A549 (cell line): ENCODE measurements at regions not wholly inside any gene's neighbourhood (a gene's known extent, or its start where the extent isn't known, plus 50 kb on each side); places are given as distances from the start of the nearest gene placed in this dataset.

Source experiments
- CTCF ChIP-seq: fragments of >200 bp; sonication (Bioruptor Twin); formaldehyde crosslinking; IDR thresholded peaks from 3 replicates; pipeline ENCODE4 v1.5.1; 2016
- HDAC2 ChIP-seq: fragments of 200-600 bp; sonication (generic); IDR thresholded peaks from 2 replicates; pipeline ENCODE4 v1.6.1; 2016
- JUN ChIP-seq, 2 experiments: fragments of >200 bp; sonication (Bioruptor Twin); formaldehyde crosslinking; IDR thresholded peaks; 2 replicates in 1 of 2; 3 replicates in 1 of 2; pipeline ENCODE4 v1.6.1; 2016 to 2017
- JUNB ChIP-seq: fragments of >200 bp; sonication (Bioruptor Twin); formaldehyde crosslinking; IDR thresholded peaks from 2 replicates; pipeline ENCODE4 v1.6.1; 2016
- MAX ChIP-seq: IDR thresholded peaks from 2 replicates; pipeline ENCODE4 v1.6.1; 2012
- POLR2A ChIP-seq: IDR thresholded peaks from 2 replicates; pipeline ENCODE4 v1.6.1; 2012; ENCODE audit warnings: mild to moderate bottlenecking, low read length
- RAD21 ChIP-seq, 2 experiments: fragments of >200 bp in 1 of 2; sonication (Bioruptor Twin) in 1 of 2; formaldehyde crosslinking in 1 of 2; IDR thresholded peaks in 1 of 2; conservative IDR thresholded peaks in 1 of 2; 2 replicates in 1 of 2; 3 replicates in 1 of 2; pipeline ENCODE4 v1.6.1; 2012 to 2018; ENCODE audit warnings: inconsistent platforms in 1 of 2
- REST ChIP-seq: fragments of 200-600 bp; sonication (generic); IDR thresholded peaks from 2 replicates; pipeline ENCODE4 v1.6.1; 2016; ENCODE audit warnings: antibody characterized with exemption, mild to moderate bottlenecking, moderate library complexity
- RFX5 ChIP-seq: fragments of 450-650 bp; IDR thresholded peaks from 2 replicates; pipeline ENCODE4 v1.7.1; 2014; ENCODE audit warnings: antibody characterized with exemption, mild to moderate bottlenecking, moderate library complexity
- SMC3 ChIP-seq: fragments of >200 bp; sonication (Bioruptor Twin); formaldehyde crosslinking; IDR thresholded peaks from 3 replicates; pipeline ENCODE4 v1.6.1; 2018; ENCODE audit warnings: inconsistent platforms

- no peak for TF ChIP-seq REST
- no peak for TF ChIP-seq POLR2A
- no peak for TF ChIP-seq CTCF
- TF ChIP-seq SMC3, result no peak
- no peak for TF ChIP-seq JUNB
- TF ChIP-seq RAD21 (conservative IDR thresholded peaks at IDR 0.05 in 1 of 2, IDR thresholded peaks at IDR 0.05 in 1 of 2), result no peak
- no peak for TF ChIP-seq JUN (IDR thresholded peaks at IDR 0.05)
- no peak for TF ChIP-seq RFX5
- no peak for TF ChIP-seq HDAC2
- TF ChIP-seq MAX, result no peak
These were observed 73.0 kb upstream of the RAB12 start for GRCh38 chr18:8536231-8536630.
